ENCODE measurements at regions not wholly inside any gene's neighbourhood (a gene's known extent, or its start where the extent isn't known, plus 50 kb on each side); places are given as distances from the start of the nearest gene placed in this dataset.

- no peak for TF ChIP-seq POLR2A (IDR thresholded peaks at IDR 0.05)
- TF ChIP-seq CTCF (IDR thresholded peaks at IDR 0.05): no peak
Measured at GRCh38 chr3:182622241-182622545, 171.1 kb upstream of the ATP11B start.

All from body of pancreas (tissue), 4 donors.